GM19452 (cell line): ENCODE measurements at regions not wholly inside any gene's neighbourhood (a gene's known extent, or its start where the extent isn't known, plus 50 kb on each side); places are given as distances from the start of the nearest gene placed in this dataset.

ENCODE experiments used
- ATAC-seq: cut with Tn5 transposase; IDR thresholded peaks from one replicate; pipeline ENCODE4 v1.9.1; 2021; ENCODE audit not compliant: unreplicated experiment

DNA sequence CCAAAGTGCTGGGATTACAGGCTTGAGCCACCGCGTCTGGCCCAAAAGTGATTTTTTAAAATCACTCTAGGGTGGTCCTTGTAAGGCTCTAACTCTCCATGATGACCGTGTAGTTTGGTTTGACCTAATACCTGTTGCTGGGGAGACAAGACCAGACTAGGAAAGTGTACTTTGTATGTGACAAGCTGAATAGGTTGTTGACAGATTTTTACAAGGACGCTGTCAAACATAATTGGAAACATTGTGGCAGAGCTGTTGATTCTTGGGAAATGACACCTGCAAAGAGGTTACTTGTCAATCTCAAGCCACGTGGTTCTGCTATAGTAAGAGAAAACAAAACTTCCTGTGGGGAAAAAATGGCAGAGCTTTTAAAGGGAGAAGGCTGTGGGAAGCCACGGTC lies 802.4 kb upstream of the HS3ST1 start:
- ATAC-seq = no peak

DNA sequence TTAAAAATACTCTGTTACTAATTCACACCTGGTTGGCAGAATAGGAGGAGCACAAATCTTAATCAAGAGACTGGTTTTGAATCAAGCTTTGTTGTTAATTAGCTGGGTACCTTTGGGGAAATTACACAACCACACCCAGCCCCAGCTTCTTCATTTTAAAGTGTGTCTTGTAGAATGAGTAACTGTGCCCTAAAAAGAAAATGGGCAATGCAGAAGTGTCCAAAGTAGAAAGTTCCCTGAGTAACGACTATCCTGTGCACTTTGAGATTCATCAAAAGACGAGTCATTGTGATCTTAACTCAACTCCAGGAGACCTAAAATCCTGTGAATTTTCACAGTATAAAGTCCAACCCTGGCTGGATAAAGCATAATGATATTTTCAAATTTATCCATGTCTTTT lies 792.3 kb upstream of the HS3ST1 start:
- ATAC-seq = no peak

DNA sequence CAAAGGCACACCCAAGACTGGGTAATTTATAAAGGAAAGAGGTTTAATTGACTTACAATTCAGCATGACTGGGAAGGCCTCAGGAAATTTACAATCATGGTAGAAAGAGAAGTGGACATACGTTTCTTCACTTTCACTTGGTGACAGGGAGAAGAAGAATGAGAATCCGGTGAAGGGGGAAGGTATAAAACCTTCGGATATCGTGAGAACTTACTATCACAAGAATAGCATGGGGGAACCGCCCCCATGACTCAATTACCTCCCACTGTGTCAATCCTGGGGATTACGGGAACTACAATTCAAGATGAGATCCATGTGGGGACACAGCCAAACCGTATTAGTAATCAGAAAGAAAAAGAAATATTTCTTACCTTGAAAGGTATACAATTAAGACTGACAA lies 782.9 kb upstream of the HS3ST1 start:
- ATAC-seq = no peak

DNA sequence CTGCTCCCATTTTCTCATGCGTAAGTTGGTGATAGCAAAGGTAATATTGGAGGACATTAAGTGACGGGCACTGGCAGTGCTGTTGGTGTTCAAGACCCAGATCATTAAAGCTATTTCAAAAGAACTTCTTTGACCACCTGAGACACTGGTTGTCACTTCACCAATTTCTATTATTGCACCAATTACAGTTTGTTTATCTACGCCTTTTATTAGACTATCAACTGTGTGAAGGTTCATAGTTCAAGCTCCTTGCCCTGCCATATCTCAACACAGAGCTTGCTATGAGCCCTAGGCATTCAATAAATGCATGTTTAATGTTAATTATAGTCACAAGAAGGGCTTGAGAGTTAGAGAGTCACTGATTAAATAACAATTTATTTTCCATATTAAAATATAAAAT lies 778.7 kb upstream of the HS3ST1 start:
- no peak for ATAC-seq

DNA sequence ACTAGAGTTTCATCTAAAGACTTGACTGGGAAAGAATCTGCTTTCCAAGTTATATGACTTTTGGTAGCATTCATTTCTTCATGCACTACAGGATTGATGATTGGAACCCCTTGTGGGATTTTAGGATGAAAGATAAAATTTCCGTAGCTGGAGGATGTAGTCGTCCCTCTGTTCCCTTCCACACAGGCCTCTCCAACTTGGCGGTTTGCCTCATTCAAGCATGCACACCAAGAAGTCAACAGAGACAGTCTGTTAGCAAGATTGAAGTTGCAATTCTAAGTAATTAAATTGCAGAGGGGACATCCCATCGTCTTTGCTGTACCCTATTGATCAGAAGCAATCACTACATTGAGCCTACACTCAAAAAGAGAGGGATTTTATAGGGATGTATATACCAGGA lies 777.4 kb upstream of the HS3ST1 start:
- no peak for ATAC-seq

DNA sequence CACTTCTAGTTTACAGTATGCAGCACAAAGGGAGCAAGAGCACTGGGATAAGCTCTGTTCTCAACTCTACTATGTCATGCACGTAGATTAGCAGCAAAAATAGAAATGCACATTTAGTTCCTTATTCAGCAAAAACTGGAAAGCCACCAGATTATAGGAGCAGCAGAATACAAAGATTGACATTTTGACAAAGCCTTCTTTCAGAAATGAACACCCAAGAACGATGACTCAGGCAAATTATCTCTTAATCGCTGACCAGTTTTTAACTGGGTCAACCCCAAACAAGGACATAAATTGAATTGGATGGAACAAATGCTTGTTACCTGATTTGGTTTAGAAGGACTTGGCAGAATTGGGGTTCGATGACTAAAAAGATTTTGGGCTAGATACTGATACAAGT lies 775.3 kb upstream of the HS3ST1 start:
- no peak for ATAC-seq

DNA sequence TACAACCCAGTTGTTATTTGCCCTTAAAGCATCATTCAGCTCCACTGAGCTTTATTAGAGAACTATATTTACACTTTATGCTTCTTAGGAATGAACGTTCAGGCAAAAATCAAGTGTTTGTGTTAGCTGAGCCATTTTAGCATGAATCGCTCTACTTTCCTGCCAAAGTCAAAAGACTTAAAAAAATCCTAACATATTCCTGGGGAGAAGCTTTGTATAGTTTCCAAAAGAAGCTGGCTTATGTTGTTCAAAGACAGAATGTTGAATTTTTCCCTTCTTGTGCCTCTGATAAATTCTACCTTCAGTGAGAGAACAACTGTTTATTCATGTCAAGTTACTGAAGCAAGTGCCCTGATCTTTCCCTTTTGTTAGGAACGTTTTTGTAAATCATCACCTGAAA lies 771.5 kb upstream of the HS3ST1 start:
- ATAC-seq = no peak

DNA sequence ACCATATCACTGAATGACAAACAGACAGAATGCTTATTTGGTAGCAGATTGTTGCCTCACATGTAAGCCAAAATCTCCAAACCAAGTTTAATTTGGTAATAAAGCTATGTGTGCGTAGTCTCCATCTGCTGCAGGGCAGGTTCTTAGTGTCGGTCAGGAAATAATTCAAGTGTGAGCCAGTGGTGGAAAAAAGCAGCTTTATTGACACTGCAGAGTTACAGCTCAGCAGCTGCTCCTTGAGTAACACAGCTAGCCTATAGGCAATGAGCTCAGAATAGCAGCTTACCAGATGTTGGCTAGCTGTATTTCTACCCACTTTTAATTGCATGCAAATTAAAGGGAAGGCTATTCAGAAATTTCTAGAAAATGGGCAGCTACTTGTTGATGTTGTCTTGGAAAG lies 757.8 kb upstream of the HS3ST1 start:
- ATAC-seq = no peak

DNA sequence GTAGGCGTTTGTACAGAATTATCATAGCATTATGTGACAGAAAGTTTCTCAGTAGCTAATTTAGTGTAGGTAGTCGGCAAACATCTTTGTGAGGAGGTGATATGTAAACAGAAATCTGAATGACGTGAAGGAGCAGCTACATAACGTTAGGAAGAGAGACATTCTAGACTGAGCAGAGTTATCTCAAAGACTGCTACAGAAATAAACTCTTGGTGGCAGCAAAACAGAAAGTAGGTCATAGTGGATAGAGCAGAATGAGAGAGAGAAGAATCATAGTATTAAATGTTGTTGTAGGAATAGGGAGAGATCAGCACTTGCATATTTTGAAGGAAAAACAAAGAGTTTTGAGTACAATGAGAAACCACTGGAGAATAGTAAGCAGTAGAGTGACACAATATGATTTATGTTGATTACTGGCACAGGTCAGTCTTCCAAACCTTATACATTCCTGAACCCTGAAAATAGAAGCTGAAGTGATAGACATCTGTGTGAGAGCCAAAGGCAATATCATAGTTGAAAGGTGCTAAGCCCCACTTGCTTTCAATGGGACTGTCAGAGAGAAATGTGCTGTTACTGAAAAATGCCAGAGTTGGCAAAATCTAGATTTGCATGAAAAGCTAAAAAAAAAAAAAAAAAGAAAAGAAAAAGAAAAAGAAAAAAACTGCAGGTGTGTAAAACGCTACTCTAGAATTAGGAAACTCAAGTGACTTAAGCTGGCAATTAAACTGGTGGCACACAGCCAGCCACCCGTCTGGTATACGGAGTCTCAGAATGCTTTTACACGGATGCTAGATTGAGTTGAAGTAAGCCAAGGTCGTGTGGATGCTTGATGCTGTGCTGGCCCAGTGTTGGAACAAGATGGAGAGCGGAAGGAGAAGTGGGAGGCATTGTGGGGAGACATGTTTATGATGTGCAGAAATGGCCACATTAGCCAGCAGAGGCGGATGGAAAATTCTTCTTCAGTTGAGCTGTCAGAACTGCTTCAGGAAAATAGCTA lies 750.2 kb upstream of the HS3ST1 start:
- no peak for ATAC-seq

DNA sequence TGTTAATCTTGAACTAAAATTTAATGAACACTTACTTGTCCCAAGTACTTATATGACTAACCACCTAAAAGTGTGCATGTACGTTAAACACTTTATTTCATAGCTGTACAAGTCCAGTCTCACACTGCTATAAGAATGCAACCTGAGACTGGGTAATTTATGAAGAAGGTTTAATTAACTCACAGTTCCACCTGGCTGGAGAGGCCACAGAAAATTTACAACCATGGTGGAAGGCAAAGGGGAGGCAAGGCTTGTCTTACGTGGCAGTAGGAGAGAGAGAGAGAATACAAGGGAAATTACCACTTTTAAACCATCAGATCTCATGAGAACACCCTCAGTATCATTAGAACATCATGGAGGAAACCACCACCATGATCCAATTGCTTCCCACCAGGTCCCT lies 748.7 kb upstream of the HS3ST1 start:
- no peak for ATAC-seq

DNA sequence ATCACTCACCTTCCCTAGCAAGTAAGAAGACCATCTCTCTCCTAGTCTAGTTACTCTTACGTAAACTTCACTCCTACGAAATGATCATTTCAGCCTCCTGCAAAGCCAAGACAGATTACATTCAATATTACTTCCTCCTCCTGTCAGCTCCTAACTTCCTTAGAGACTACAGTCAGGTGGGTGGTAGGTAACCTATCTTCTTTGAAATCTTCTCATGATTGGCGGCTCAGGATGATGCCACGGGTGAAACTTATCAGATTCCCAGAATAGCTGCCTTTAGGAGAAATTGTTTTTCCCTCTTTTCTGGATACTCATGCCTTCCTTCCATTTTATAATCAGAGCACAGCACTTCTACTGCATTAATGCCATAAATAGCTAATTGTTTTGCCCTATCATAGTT lies 744.8 kb upstream of the HS3ST1 start:
- ATAC-seq = no peak

DNA sequence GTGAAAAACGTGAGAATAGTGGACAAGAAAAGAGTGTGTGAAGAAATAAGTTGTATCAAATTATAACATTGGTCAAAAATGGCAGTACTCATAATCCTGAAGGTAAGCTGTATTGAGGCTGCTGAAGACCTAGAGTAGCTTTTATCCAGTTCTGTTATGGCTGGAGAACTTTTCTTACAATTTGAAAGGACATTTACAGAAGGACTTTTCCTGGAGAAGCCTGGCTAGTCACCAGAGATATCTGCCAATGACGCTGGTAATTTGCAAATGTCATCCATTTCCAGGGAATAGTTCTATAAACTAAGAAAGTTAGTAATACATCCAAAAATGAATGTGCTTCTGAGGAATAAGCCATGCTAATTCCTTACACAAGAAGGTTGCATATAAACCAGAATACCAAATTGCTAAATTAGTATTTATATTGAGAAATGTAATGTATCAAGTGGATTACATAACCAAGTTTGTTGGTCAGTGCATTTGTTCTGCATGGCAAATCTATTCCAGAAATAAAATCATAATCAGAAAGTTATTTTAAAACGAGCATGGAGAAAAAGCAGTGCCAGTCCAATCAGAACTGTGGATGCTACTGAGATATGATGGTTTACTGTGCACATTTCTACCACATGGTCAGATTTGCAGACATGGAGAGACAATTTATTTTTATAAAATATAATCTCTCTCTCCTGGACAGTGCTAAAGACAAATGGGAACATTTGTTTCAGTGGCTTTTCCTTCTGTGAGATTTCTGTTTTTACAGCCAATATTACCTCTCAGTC lies 743.7 kb upstream of the HS3ST1 start:
- no peak for ATAC-seq

DNA sequence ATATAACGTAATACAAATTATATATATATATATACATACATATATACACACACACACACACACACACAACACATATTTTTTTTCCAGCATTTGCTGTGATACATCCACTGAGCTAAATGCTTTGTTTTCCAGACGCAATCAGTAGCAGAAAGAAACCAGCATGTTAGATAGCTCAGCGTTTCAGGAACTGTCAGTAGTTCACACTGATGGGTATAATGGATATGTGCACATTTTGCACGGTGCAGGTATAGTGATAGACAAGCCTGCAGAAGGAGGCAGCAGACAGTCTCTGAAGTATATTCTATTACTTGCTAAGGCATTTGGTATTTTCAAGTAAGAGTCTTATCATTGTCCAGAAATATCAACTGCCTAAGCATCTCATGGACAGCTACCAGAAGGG lies 741.6 kb upstream of the HS3ST1 start:
- ATAC-seq = no peak

DNA sequence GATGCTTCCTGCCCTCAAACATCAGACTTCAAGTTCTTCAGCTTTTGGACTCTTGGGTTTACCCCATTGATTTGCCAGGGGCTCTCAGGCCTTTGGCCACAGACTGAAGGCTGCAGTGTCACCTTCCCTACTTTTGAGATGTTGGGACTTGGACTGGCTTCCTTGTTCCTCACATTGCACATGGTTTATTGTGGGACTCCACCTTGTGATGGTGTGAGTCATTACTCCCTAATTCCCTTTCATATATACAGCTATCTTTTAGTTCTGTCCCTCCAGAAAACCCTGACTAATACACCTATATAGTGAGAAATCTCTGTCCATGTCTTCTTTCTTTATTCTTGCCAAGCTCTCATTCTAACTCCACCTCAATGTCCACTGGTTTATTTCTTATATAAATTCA lies 736.9 kb upstream of the HS3ST1 start:
- no peak for ATAC-seq

DNA sequence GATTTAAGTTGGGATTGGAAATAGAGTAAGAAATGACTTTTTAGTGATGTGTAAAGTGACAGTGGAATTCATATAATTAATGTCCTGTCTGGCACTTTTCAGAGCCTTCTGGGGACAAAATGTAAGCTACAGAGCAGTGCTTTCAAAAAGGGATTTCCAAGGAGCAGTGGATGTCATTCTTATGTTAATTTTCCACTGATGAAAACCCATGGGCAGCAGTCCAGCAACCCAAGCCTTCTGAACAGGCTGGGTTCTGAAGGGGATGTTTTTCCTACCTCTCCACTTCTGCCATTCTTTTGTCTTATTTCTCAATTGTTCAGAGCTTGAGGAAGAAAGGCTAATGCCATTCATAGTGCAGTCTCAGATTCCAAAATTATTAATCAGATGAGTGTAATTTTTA lies 717.6 kb upstream of the HS3ST1 start:
- no peak for ATAC-seq

DNA sequence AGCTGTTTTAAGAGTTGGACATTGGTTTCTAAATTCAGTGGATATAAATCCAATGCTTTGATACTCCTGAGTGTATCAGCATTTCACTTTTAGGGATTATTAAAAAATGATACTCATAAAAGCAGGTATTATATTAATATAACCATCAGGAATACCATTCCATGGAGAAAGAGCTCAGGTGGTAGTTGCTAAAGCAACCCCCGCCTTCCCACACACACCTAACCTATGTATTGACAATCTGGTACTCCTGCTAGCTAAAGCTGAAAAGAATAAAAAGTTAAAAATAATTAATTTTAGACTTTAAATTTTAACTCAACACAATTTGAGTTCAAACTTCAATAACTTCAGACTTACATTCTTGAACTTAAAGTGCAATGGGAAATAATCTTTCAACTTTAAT lies 717.1 kb upstream of the HS3ST1 start:
- no peak for ATAC-seq

DNA sequence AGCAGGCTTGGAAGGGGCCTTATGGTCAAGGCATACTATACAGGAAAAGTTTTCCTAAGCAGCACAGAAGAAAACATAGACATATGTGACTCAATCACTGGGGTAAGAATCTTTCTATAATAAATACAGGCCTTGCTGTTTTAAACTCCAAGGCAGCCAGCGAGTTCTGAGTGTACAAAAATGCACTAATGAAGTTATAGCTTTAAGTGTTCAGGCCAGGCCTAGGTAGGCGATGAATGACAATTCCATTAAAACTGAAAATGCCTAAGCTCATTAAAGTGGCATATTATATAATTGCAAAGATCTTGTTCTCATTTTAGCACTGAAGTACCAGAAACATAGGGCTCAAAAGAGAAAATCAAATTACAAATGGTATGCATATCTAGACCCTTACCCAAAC lies 716.4 kb upstream of the HS3ST1 start:
- no peak for ATAC-seq

DNA sequence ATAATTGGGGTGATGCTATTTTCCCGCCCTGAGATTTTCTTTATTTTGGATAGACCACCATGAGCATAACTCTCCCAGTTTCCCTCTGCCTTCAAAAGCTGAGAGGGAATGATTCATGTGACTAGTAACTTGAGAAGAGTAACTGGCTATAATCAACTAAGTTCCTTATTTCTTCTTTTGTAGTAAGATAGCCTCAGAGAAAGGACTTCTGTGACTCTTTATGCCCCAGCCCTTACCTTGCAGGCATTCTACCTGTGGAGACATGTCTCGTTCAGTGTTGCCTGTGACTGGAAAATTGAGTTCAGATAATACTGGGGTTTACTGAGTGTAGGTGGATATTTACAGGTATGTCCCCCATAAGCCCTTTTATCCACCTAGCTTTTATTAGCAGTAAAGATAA lies 715.4 kb upstream of the HS3ST1 start:
- no peak for ATAC-seq

DNA sequence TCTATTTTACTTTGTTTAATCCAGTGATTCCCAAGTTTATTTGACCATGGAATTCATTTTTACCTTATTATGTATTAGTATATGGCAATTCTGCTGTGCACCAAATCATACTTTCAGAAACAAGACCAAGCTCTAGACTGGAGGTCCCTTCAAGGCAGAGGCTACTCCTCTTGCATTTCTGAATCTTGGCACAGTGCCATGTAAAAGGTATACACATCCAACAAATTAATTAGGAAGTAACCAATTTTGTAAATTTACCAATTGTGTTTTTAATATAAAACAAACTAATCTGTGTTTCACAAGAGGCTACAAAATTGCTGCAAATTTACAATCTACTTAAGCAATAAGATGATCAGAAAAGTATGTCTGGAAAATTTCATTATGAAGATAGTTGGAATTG lies 712.2 kb upstream of the HS3ST1 start:
- ATAC-seq = no peak

DNA sequence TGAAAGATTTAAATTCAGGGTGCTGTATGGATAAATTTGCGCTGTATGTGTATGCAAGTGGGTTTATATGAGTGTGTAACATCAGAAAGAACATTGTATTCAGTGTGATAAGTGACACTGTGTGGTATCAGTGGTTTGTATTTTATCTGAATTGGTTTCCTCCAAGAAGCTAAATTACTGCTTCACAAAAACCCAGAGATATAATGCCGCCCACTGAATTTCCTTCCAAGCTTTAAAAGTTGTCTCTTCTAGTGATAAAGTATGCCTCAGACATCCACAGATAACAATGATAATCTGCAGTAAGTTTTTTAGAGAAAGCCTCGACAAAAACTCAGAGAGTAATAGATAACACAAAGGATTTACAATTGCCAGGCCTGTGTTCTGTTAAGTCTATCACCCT lies 710.6 kb upstream of the HS3ST1 start:
- ATAC-seq = no peak

DNA sequence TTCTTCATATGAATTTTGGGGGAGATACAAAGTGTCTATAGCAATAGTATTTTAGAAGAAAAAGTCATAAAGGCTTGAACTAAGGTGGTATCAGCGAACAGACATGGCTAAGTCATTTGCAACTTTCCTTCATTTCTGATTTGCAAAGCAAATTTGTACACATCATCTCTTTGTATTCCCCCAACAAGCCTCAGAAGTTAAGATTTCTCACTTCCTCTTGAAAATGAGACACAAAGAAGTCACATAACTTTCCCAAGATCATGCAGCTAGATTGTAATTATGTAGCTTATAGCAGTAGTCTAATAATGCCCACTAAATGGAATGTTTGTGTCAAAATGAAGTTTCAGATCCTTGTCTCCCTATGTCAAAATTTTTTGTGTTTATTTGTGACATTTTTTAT lies 709.8 kb upstream of the HS3ST1 start:
- ATAC-seq = no peak

DNA sequence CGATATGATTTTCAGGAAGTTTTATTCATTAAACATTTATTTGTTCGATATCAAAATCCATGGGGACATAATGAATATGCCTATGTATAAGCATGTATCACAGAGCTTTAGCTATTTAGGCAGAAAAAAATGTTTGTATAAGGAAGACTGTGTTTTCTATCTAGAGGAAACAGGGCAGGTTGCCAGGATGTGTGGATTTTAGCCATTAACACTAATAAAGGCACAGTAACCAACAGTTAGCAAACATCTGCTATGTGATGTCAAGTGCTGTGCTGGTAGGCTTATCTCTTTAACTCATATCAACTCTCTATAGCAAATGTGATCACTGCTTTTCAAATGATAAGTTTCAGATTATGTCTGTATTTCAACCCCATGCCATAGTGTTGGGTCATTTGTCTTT lies 708.9 kb upstream of the HS3ST1 start:
- no peak for ATAC-seq
